Osteoblast (primary cell): ENCODE measurements at regions not wholly inside any gene's neighbourhood (a gene's known extent, or its start where the extent isn't known, plus 50 kb on each side); places are given as distances from the start of the nearest gene placed in this dataset.

Source experiments
- DNase-seq: peaks from one replicate; pipeline ENCODE4 v3.0.0; 2011; ENCODE audit warnings: low spot score, mixed read lengths; ENCODE audit not compliant: insufficient read length; ENCODE audit errors: missing footprints
- H2AFZ ChIP-seq: 2 replicates; pipeline ENCODE4 v1.6.0; 2011; ENCODE audit warnings: mild to moderate bottlenecking, low read length
- H3K27ac ChIP-seq: 2 replicates; pipeline ENCODE4 v1.5.1; 2011; ENCODE audit warnings: mild to moderate bottlenecking, low read depth, low read length, moderate library complexity
- H3K27me3 ChIP-seq: 2 replicates; pipeline ENCODE4 v1.6.0; 2012; ENCODE audit warnings: mild to moderate bottlenecking, control low read depth, inconsistent platforms, low read length, moderate library complexity; ENCODE audit not compliant: insufficient read depth
- H3K36me3 ChIP-seq: 2 replicates; pipeline ENCODE4 v1.5.1; 2011; ENCODE audit warnings: mild to moderate bottlenecking, low read length, control low read depth, moderate library complexity; ENCODE audit not compliant: insufficient read depth
- H3K4me1 ChIP-seq: 2 replicates; pipeline ENCODE4 v1.5.1; 2011; ENCODE audit warnings: mild to moderate bottlenecking, low read length, control low read depth, moderate library complexity; ENCODE audit not compliant: insufficient read depth
- H3K4me2 ChIP-seq: 2 replicates; pipeline ENCODE4 v1.6.0; 2011; ENCODE audit warnings: mild to moderate bottlenecking, low read length; ENCODE audit not compliant: insufficient read depth
- H3K4me3 ChIP-seq: fragments of 200-600 bp; sonication (generic); 3 replicates; pipeline ENCODE4 v1.5.1; 2012; ENCODE audit warnings: mild to moderate bottlenecking, low read length, inconsistent platforms; ENCODE audit not compliant: insufficient read depth
- H3K79me2 ChIP-seq: 2 replicates; pipeline ENCODE4 v1.6.0; 2012; ENCODE audit warnings: mild to moderate bottlenecking, low read length, control low read depth, inconsistent platforms; ENCODE audit not compliant: insufficient read depth
- H3K9me3 ChIP-seq: 2 replicates; pipeline ENCODE4 v1.5.1; 2011; ENCODE audit warnings: low read depth, low read length, control low read depth
- H4K20me1 ChIP-seq: 2 replicates; pipeline ENCODE4 v1.6.0; 2012; ENCODE audit warnings: mild to moderate bottlenecking, low read length, control low read depth; ENCODE audit not compliant: insufficient read depth
- CTCF ChIP-seq: IDR thresholded peaks from 2 replicates; pipeline ENCODE4 v1.5.1; 2011; ENCODE audit warnings: mild to moderate bottlenecking, low read depth, low read length, moderate library complexity; ENCODE audit errors: extremely low read depth

- Histone ChIP-seq H2AFZ (no peak overlapping the region), H3K36me3 (no peaks in the 10 kb centered on the region), H3K27ac (no peak overlapping the region), H3K79me2 (no peaks in the 10 kb centered on the region), H4K20me1 (no peaks in the 10 kb centered on the region), H3K9me3 (no peaks in the 10 kb centered on the region), H3K4me1 (no peaks in the 10 kb centered on the region), H3K4me3 (no peak overlapping the region), H3K4me2 (no peak overlapping the region), H3K27me3 (no peaks in the 10 kb centered on the region)
- no peak for DNase-seq
- no peak for TF ChIP-seq CTCF
Measured at GRCh38 chr12:82567688-82568087, 119.0 kb upstream of the TMTC2 start.

- Histone ChIP-seq H3K79me2 (no peaks in the 10 kb centered on the region), H3K36me3 (no peaks in the 10 kb centered on the region), H3K27me3 (no peaks in the 10 kb centered on the region), H2AFZ (no peak overlapping the region), H4K20me1 (no peaks in the 10 kb centered on the region), H3K9me3 (no peaks in the 10 kb centered on the region), H3K4me1 (no peaks in the 10 kb centered on the region), H3K4me2 (no peak overlapping the region), H3K4me3 (no peak overlapping the region), H3K27ac (no peak overlapping the region)
- no peak for TF ChIP-seq CTCF
- DNase-seq: no peak
Measured at GRCh38 chr12:82574191-82574590, 112.5 kb upstream of the TMTC2 start.

GRCh38 chr12:82578725-82579124, 108.0 kb upstream of the TMTC2 start:
- no peaks in the 10 kb centered on the region for H3K9me3 ChIP-seq
- no peak overlapping the region for H3K27ac ChIP-seq
- no peak for TF ChIP-seq CTCF
- DNase-seq: no peak
- H2AFZ ChIP-seq: no peak overlapping the region
- no peak overlapping the region for H3K4me3 ChIP-seq
- no peaks in the 10 kb centered on the region for H3K79me2 ChIP-seq
- H3K4me1 ChIP-seq: no peaks in the 10 kb centered on the region
- H3K4me2 ChIP-seq: no peak overlapping the region
- H4K20me1 ChIP-seq: no peaks in the 10 kb centered on the region
- H3K27me3 ChIP-seq: no peaks in the 10 kb centered on the region
- no peaks in the 10 kb centered on the region for H3K36me3 ChIP-seq

GRCh38 chr12:82583756-82584155, 103.0 kb upstream of the TMTC2 start:
- DNase-seq: no peak
- no peak for TF ChIP-seq CTCF

More at GRCh38 chr12:82583756-82584155, 103.0 kb upstream of the TMTC2 start:
- H3K36me3 ChIP-seq: no peaks in the 10 kb centered on the region
- H3K9me3 ChIP-seq: no peaks in the 10 kb centered on the region
- H3K27ac ChIP-seq: no peak overlapping the region
- no peaks in the 10 kb centered on the region for H4K20me1 ChIP-seq
- H3K4me1 ChIP-seq: no peaks in the 10 kb centered on the region
- H2AFZ ChIP-seq: no peak overlapping the region
- no peaks in the 10 kb centered on the region for H3K79me2 ChIP-seq
- H3K27me3 ChIP-seq: no peaks in the 10 kb centered on the region
- H3K4me3 ChIP-seq: no peak overlapping the region
- H3K4me2 ChIP-seq: no peak overlapping the region
